ENCODE measurements at regions not wholly inside any gene's neighbourhood (a gene's known extent, or its start where the extent isn't known, plus 50 kb on each side); places are given as distances from the start of the nearest gene placed in this dataset.

DNA sequence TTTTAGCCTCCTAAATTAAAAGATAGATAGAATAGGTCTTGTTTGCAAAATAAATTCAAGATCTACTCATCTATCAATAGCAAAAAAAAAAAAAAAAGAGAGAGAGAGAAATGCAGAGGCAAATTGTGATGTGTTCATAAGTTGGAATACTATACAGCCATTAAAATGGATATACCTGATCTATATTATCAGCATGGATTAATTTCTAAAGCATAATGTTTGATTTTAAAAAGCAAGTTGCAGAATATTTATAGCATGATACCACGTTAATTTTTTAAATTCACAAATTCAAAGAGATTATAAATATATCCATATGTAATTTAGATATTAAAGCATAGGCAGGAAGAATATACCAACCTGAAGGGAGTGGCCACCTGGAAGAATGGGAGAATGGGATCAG is 114.9 kb upstream of the PTPRT start:
- DNase-seq, result no peak

DNA sequence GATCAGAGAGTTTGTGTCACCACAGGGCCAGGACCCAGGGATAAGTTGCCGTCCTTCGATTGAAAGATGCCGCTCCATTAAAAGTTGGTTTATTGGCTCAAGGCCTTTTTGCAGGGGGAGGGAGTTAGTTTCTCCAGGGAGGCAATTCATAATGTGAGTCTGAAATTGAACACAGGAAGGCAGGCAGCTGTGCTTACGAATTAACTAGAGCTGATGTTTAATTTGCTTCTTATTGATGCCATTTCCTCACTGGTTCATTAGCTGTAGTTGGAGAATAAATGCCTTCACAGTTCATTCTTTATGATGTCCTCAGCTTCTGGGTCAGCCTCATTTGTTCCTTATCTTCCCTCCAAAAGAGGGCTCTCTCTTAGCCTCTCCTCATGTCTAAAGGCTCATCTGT is 113.2 kb upstream of the PTPRT start:
- DNase-seq, result no peak

DNA sequence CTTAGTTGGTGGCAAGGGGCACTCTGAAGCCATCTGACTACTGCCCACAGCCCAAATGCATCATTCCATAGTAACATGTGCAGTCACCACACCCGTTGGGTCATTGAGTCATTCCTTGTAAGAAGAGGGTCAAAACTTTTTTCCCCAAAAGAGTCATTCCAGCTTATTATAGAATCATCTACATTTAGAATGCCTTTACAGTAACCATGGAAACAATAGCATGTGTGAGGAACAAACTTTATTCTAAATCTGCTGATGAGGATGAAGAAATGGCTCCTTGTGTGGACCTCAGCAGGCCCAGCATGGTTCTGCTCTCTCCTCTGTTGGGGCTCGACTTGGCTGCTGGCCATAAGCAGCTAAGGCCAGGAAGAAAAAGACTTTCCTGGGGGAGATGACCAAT is 111.2 kb upstream of the PTPRT start:
- DNase-seq, result no peak

DNA sequence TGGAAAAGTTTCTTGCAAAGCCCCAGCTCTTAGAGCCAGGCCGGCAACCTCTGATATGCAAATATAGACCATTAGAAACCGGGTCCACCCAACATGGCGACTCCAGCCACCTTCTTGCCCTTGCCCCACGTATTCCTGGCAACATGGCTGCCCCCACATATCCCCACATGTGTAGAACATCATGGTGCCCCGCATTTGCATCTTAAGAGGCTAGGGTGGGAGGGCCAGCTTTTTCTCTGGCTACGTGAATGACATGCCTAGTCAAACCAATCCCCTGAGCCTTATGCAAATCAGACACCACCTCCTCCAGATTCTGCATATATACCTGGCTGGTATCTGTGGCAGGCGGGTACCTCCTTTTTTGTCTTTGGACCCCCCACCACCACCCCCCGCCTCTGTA is 106.1 kb upstream of the PTPRT start:
- no peak for DNase-seq

DNA sequence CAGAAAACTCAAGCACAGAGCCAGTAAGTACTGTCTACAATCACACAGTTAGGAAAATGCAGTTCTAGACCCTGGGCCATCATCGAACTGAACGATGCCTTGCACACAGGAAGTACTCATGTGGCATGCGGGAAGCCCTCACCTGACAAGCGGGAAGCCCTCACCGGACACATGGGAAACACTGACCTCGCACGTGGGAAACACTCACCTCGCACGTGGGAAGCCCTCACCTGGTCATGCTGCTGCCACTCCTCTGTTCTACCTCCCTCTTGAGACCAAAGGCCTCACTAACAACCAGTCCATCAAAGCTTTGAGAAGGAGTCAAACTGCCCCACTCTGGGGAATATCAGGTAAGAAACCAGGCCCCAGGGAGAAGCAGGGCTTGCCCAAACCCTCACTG is 105.6 kb upstream of the PTPRT start:
- no peak for DNase-seq

DNA sequence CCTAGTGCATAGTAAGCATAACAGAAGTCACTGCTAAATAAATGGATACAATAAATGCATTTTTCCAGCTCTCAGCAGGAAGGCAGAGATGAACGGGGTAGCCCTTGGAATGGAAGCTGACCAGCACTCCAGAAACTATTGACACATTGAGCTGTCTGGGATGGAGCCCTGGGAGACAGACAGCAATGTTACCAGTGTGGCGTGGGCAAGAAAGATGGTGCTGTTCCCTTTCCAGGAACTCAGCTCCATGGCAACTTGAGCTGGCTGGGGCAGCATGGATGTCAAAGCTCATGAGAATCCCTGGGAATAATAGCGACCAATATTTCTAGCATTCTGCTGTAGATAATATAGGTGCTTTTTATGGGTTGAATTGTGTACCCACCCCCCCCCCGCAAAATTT is 104.3 kb upstream of the PTPRT start:
- DNase-seq, result no peak

DNA sequence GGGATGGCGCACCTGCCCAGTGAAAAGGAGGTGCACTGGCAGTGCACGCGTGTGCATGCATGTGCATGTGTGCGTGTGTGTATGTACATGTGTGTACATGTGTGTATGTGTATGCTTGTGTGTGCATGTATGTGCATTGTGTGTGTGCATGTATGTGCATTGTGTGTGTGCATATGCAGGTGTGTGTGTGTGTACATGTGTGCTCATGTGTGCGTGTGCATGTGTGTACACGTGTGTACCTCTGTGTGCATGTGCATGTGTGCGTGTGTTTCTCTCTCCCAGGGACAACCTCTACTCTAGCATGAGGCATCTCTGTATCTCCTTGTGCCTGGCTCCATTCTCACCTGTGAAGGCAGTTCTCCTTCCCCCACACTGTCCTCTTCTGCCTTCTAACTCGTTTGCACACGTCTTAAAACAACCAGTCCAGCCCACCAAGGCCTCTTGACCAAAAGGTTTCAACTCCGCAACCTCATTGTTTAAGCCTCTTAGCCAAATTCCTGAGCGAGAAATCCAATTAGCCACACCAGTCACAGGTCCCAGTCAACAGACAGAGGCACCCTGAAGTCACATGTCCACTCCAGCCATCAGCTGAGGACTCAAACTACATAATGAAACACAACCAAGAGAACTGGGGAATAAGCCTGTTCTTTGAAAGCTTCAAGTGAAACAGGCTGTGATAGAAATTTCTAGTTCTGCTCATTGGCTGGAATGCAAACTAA is 103.5 kb upstream of the PTPRT start:
- DNase-seq, result no peak

DNA sequence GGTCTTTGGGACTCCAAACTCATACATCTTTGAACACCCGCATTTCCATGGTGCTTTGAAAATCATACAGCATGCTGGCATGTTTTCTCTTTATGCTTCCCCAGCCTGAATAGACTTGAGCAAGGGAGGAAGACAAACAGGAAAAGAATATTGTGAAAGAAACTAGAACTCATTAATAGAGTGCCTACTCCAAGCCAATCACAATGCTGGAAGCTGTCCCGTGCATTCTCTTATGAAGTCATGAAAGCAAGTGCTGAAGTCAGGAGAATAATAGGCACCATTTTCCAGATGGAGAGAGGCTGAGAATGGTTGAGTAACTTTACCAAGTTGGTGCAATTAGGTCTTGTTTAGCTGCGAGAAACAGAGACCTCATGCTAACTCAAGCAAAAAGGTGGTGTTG is 102.5 kb upstream of the PTPRT start:
- no peak for DNase-seq

DNA sequence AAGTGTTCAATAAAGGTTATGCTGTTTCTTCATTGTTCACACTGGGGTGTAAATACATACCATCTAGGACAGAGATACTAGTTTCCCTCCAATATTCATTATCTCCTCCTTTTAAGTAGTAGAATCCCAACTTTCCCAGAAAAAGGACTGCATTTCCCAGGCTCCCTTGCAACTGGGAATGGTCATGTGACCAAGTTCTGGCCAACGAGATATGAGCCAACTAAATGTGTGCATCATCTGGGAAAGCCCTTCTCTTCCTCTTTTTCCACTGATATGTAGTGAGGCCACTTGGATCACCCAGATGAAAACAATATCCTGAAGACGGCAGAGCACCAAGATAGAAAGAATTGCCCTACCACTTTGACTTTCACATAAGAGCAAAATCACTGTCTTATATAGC is 97.9 kb upstream of the PTPRT start:
- DNase-seq, result no peak

DNA sequence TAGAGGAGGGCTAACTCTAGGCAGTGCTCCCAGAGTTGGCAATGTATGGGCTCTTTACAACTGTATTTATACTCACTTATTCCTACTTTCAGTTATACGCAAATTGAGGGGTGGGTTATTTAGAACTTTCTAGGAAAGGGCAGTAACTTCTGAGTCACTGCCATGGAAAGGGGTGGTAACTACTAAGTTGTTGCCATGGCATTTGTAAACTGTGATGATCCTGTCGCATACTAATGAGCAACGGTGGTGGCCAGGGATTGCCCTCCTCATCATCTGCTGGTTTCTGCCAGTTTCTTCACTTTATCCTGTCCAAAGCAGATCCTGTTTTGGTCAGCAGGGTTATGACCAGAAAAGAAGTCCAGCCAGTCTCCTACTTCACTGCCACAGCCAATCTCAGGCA is 95.5 kb upstream of the PTPRT start:
- DNase-seq, result no peak

DNA sequence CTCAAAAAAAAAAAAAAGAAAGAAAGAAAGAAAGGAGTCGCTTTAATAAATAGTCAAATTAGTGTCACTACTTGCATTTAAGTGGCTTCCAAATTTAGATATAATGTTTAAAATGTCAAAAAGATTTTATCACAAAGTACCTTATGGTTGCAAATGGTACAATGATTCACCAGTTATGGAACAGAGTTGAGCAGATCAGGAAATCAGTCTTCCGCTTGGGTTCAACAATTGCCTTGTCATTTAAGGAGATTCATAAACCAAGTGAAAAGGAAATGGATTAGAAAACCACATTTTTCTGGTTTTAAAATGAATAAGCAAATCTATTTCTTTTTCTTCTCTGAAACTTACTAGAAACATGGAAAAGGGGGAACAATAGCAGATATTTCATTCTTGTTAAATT is 94.8 kb upstream of the PTPRT start:
- no peak for DNase-seq

DNA sequence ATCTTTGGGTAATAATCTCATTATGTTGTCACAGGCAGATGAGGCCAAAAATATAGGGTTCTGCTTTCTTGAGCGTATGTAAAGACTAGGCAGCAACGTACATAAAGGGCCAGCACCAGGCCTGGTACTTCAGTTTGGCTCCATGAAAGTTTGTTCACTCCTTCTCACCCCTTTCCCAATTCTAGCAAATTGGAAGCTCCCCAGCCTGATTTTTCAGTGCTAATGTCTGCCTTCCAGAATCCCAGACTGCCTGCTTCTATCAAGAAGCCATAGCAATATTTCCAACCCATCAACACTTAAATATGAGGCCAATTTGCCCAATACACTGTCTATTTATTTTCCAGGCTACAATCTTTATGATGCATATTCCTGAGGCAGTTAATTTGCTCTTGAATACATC is 93.4 kb upstream of the PTPRT start:
- DNase-seq, result no peak

DNA sequence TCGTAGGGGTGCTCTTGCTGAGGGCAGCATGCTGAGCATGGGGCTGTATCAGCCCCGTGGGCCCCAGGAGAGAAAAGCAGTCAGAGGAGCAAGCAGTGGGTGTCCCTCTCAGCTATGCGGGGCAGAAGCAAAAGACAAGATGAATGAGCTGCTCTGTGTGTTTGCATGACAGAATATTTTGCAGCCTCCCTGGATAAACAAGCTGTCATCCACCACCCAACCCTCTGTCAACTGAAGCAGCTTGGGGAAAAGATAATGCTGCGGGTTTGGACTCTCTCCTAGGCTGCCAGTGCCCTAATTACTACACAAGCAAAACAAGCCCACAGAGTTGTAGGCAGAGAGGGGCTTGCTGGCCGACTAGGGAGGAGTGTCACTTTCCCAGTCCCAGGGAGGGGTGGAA is 82.3 kb upstream of the PTPRT start:
- DNase-seq, result no peak

DNA sequence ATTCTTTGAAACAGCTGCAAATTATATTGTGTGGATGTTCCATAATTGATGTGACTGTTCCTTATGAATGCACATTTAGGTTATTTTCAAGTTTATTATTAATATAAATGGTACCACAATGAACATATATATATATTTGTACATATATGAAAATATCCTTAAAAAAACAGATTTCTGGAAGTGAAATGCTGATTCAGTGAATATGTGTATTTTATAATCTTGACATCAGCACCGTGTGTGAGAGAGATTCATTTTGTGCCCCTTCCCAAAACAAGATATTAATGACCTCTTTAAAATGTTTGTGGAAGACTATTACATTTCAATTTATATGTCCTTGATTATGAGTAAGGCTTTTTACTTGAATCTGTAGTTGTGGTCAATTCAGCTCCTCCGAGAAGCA is 75.7 kb upstream of the PTPRT start:
- DNase-seq, result no peak

DNA sequence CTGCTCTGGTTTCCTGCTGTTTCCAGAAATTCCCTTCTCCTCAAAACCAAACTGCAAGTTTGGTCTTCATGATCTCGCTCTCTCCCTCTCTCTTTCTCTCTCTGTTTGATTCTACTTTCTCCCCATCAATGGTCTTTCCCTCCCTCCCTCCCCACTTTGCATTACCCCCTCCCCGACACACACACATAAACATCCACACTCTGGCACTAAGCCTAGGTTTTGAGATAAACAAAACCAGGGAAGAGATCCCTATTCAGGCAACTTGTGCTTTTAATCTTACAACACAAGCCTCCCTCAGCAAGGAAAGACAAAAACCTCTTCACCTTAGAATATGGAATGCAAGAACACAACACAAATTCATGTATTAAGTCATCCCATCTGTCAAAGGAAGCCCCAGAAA is 73.5 kb upstream of the PTPRT start:
- no peak for DNase-seq

DNA sequence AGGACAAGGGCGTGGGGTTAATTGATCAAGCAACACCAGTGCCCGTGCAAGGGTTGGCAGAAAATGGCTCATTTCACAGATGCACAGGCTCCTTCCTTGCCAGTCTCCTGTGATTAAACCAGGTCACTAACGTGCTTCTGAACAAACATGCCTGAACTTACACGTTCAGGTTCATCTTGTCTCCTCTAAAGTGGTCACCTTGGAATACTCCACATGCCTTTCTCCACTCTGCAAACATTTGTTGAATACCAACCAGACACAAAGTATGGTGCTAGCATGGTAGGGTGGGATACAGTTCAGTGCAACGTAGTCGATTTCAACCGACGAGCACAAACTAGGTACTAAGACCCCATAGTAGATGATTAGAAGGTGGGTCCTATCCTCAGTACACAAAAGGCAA is 72.6 kb upstream of the PTPRT start:
- DNase-seq, result no peak

DNA sequence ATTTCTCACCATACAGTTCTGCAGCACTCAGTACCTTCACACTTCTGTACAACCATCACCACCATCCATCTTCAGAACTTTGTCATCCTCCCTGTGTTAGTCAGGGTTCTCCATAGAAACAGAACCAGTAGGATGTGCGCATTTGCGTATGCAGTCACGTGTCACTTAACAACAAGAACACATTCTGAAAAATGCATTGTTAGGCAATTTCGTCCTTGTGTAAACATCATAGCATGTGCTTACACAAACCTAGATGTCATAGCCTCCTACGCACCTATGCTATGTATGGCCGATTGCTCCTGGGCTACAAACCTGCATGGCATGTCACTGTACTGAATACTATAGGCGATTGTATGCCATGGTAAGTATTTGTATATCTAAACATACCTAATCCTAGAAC is 66.2 kb upstream of the PTPRT start:
- DNase-seq, result no peak

DNA sequence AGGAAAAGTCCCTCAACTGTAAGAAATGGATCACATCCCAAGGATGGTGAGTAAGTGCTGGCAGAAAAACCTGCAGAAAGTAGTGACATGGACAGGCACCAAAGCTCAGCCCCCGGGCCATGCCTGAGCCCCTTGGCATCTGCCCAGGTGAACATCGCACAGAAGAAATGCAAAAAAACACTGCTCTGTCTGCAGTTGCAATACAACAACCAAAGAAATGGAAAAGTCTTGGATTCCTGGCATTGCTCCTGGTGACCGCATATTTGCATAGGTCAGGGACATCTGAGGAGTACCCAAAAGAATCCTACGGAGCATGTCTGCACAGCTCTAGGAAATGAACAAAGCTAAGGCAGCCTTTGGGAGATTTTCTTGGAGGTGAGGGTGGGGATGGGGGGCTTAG is 63.1 kb upstream of the PTPRT start:
- DNase-seq, result no peak

DNA sequence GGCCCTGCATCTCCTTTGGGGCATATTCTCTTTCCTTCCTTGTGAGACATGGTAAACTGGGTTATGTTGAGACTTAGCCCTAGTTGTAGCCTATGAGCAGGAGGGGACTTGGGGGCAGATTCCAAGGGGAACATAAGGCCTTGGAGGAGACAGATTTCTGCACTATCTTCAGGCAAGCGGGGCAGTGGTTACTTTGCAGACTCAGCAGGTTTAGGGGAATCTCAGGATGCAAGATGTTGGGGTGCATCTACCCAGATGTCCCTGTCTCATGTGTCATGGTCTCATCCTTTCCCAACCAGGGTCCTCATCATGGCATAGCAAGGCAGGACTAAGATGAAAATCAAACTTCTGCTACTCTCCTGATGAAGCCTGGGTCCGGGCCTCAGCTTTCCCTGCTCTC is 58.6 kb upstream of the PTPRT start:
- no peak for DNase-seq

DNA sequence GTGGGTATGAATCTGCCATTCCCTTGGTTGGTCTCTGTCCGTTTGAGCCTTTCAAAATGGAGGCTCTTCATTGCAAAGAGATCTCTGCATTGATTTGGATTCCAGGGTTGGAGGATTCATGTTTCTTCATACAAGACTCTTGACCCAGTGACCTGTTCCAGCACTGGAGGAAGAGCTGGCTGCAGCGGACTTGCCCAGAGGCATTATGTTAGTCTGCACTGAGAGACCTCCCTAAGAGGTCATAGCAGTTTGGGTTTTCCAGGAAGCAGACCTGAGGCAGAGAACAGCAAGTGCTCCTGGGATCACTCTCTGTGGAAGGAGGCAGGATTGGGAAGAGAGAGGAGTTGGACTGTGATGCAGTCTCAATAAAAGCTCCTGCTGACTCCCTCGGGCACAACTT is 57.7 kb upstream of the PTPRT start:
- DNase-seq, result no peak

DNA sequence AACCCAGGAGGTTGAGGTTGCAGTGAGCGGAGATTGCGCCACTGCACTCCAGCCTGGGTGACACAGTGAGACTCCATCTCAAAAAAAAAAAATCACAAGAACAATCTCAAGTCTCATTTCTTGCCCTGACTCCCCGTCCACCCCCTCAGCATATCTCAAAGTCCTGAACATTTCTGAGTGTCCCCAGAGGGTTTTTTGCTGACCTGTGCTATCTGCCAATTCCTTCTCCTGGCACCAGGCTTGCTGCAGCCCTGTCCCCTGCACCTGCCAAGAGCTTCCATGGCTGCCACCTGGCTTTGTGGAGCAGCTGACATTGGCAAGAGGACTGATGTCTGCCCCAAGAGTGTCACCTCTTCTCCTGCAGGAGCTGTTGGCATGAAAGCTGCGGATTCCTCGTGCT is 54.9 kb upstream of the PTPRT start:
- DNase-seq, result no peak

DNA sequence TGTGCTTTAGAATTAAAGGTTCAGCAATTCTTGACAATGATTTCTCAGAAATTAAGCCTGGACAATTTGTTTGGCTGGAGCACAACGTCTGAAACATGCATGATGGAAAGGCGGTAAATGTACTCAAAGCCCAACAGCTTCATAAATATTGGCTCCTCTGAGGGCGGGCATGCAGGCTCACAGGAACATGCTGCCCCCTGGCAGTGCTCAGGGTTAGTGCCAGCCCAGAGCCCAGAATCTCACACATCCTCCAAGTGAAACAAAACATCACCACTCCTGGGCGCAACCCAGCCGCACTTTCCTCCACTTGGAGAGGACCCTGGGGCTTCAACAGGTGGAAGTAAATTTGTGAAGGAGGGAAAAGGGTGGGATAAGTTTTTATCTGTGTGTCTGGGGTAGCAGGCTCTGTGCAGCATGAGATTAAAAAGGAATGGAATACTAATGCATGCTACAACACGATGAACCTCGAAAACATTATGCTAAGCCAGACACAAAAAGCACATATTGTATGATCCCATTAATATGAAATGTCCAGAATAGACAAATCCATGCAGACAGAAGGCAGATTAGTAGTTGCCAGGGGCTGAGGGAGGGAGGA is 54.1 kb upstream of the PTPRT start:
- no peak for DNase-seq

DNA sequence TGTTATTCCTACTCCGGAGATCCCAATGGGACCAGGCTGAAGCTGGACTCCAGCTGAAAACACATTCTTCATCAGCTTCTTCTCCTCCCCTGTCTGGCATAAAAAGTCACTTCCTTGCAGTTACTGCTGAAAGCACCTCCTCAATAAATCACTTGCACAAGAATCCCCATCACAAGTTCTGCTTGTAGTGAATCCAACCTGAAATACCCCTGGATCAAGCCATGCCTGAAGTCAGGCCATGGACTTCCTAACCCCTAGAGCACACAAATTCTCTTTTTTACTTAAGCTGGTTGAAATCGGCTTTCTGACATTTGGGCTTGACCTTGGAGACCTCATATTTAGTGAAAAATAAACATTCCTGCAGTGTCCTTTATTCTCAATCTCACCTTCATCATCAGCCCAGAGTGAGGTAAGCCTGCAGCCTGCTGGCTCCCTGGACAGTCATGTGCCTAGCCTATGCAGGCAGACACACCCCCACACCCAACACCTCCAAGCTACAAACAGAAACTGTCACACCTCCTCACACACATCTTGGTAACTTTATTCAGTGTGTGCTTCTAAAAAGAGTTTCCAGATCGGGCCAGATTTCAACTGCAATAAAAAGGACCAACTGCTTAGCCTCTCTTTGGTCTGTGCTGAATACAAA is 51.5 kb upstream of the PTPRT start:
- DNase-seq, result no peak

All from OCI-M1 (cell line).